ENCODE measurements at regions not wholly inside any gene's neighbourhood (a gene's known extent, or its start where the extent isn't known, plus 50 kb on each side); places are given as distances from the start of the nearest gene placed in this dataset.

DNA sequence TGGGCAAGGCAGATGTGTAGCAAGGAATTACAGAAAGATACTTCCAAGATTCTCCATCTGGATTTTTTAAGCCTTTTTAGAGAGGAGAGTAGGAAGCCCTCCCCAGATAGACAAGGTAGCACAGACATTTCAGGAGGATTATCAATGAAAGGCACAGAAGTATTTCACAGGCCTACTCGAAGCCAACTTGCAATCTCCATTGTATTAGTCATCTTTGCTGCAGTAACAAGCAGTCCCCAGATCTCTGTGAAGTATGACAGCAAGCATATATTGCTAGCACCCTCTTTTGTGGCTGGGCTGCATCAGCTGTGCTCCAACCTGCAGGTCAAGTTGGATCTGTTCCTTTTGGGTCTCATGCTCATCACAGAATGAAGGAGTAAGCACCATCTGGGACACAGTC is 101.6 kb downstream of the MAF start:
- DNase-seq (ENCODE audit: extremely low read depth in 1 of 2, low read depth in 1 of 2): no peak

DNA sequence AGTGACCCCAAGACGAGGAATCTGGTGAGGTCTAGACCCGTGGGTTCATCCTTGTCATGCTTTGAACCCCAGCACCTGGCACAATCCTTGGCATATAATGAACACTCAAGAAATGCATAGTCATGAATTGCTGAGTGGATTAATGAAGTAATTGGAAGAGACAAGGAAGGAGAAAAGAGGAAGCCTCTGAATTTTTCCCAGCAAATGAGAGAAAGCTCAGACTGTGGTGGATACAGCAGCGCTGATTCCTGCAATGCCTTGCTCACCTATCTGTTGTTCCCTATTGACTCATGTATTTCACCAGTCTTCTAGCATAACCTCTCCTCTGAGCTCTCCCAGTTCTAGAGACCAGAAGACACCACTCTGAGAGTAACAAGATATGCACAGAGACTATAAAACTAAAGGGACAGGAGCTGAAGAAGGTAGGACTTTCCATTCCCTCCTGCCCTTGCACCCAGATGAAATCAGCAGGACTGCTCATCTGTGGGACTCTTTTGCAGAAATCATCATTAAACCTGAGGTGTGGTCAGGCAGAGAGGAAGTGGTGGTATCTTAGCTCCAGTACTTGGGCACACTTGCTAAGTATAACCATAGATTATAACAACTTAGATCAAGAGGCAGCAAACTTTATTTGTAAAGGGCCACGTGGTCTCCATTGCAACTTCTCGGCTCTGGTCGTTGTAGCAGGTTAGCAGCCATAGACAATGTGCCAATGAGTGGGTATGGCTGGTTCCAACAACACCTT is 102.8 kb downstream of the MAF start:
- no peak for DNase-seq (ENCODE audit: extremely low read depth in 1 of 2, low read depth in 1 of 2)

DNA sequence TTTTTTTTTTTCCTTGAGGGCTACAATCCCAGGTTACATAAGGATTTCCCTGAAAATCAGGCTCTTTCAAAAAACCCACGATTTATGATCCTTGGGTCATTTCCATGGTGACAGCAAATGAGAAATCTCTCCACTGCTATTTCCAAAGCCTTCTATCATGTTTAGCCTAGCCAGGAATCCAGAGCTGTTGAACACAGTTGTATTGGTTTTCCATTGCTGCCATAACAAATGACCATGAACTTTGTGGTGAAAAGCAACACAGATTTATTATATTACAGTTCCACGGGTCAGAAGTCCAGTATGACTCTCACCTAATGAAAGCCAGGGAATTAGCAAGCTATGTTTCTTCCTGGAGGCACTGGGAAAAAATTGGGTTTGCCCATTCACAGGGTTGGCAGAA is 106.6 kb downstream of the MAF start:
- no peak for DNase-seq (ENCODE audit: extremely low read depth in 1 of 2, low read depth in 1 of 2)

DNA sequence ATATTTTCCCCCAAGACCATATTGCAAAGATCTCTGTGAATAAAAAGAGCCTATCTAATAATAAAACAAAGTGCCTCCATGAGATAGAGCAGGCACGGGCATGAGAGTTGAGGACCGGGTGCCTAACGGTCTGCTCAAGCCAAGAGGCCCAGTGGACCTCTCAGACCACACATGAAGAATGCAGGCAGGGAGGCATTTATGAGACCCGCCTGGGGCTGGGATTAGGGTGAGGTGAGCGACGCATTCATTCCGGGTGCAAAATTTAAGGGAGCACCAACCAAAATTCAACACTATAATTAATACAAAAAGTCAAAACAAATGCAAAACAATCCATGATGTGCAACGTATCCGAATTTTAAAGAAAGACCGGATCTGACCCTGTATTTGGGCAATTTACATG is 108.5 kb downstream of the MAF start:
- no peak for DNase-seq (ENCODE audit: extremely low read depth in 1 of 2, low read depth in 1 of 2)

DNA sequence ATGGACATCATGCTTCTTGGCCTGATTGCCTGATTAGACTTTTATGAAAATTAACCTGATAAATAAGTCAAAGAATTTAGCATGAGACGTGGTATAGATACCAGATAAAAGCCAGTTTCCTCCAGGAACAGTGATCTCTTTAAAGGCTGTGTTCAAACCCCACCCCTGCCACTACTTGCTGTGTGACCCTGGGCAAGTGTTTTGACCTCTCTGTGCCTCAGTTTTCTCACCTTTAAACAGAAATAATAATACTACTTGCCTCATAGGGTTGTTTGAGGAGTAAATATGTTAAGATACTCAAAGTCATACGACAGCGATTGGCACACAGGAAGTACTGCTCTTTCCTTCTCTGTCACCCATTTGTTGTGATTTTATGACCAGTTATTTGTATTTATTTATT is 115.5 kb downstream of the MAF start:
- no peak for DNase-seq (ENCODE audit: extremely low read depth in 1 of 2, low read depth in 1 of 2)

DNA sequence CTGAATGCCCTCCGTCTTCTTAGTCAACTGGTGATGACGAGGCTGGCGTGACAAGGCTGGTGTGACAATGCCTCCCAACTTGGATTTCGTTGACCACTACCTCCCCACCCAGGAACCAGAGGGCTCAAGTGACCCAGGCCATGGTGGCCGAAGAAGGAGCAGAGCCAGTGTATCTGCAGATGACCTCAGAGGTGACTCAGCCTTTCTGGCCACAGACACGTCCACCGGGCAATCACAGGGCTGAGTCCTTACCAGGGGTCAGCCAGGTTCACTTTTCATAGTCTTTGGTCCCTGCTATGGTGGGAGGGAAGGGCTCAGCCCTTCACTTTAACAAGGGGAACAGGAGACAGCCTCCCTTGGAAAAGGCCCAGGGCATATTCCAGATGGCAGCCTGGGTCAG is 116.3 kb downstream of the MAF start:
- DNase-seq (ENCODE audit: extremely low read depth in 1 of 2, low read depth in 1 of 2): no peak

DNA sequence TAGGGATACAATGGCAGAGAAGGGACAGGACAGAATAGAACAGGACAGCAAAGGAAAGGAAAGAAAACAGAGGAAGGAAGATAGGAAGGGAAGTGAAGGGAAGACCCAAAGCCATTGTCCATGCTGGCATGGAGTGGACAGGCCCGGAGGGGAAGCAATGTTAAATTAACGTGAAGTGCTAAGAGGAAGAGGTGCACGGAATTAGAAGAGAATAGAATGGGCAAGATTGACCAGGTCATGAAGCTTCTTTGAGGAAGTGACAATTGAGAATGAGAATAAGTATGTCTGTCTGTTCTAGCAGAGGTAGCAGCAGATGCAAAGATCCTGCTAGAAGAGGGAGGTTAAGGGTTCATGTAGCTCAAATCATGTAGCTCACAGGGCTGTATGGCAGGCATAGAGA is 117.2 kb downstream of the MAF start:
- no peak for DNase-seq (ENCODE audit: extremely low read depth in 1 of 2, low read depth in 1 of 2)

DNA sequence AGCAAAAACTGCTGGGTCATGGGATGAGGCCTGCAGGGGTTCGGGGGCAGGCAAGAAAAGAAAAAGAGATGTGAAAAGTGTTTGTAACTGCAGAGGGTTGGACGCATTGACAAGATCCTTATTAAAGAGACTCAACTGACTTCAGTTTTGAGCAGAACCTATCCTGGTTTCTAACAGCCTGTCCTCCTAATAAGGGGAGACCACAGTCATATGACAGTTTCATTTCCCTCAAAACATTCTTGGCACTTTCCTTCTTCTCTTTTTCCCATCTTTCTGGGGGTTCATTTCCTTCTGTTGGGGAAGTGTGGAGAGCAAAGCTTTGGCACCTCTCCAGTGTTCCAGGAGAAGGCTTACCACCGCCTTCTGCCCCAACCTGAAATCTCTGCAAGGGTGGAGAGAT is 118.5 kb downstream of the MAF start:
- DNase-seq (ENCODE audit: extremely low read depth in 1 of 2, low read depth in 1 of 2): no peak

DNA sequence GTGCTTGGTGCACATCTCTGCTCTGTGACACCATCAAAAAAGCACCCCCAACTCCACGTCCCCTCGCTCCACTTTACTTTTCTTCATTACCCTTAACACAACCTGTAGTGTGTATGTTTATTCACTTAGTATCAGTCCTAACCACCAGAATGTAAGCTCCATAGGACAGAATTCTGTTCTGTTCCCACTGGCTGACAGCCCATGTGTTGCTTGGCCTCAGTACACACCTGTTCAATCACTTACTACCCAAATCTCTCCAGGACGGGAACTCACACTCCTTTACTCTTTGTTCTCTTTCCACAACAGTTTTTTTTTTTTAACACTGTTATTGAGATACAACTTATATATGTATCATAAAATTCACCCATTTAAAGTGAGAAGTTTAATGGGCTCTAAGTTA is 119.6 kb downstream of the MAF start:
- no peak for DNase-seq (ENCODE audit: extremely low read depth in 1 of 2, low read depth in 1 of 2)

DNA sequence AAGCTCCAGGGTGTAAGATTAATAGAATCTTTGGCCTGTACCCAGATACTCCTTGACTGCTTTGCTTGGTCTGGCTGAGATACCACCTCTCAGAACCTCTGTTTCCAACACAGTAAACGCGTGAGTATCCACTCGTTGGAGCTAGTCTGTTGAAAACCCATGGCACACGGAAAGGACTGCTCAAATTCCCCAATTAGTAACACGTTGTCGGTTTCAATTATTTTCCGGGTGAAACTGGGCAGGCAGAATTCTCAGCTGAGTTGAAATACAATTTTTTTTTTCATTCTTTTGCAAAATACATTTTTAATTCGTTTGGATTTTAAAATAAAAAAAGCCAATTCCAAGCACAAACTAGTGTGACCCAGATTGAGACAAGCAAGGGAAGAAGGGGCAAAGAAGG is 120.5 kb downstream of the MAF start:
- no peak for DNase-seq (ENCODE audit: extremely low read depth in 1 of 2, low read depth in 1 of 2)

DNA sequence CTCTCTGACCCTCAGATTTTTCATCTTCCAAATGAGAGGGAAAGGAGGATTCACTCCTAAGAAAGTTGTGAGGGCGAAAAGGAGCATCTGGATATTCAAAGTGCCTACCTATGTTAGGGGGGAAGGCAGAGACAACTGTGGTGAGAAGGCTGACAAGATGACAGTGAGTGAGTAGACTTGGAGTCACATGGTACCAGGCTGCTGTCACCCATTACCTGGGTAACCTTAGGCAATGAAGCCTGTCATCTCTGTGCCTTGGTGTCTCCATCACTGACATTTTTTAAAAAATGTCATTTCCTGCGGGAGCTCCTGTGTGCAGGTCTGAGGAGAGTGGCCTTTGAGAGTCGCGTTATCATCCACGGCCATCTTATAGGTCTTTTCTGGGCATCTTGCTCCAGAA is 124.0 kb downstream of the MAF start:
- no peak for DNase-seq (ENCODE audit: extremely low read depth in 1 of 2, low read depth in 1 of 2)

DNA sequence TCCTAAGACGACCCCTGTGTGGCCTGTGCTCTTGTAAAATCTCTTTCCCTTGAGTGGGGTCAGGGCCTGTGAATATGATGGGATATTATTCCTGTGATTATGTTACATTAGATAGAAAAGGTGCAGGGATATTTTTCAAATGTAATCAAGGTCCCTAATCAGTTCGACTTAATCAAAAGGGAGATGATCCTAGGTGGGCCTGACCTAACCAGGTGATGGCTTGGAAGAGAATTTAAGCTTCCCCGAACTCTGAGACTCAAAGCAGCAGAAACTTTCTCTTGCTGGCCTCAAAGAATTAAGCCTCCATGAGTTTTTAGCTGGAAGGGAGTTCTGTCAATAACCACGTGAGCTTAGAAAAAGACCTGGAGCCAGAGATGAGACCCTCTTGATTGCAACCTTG is 124.7 kb downstream of the MAF start:
- DNase-seq (ENCODE audit: extremely low read depth in 1 of 2, low read depth in 1 of 2): no peak

DNA sequence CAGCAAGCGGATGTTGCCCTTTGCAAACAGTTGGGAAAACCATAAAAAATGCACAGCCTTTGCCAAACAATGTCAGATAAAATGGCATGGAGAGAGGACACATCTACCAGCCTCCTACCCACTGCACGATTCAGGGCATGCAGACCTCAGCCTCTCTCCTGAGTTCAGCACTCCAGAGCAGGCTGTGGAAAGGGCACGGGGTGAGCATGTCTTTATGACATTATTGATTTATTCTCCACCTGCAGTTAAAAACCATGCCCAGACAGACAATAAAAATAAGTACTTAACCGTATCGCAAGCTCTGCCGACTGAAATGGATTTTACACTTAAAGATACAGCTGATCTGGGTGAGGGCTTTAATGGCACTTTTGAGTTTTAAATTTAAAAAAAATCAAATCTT is 127.1 kb downstream of the MAF start:
- DNase-seq (ENCODE audit: extremely low read depth in 1 of 2, low read depth in 1 of 2): no peak

DNA sequence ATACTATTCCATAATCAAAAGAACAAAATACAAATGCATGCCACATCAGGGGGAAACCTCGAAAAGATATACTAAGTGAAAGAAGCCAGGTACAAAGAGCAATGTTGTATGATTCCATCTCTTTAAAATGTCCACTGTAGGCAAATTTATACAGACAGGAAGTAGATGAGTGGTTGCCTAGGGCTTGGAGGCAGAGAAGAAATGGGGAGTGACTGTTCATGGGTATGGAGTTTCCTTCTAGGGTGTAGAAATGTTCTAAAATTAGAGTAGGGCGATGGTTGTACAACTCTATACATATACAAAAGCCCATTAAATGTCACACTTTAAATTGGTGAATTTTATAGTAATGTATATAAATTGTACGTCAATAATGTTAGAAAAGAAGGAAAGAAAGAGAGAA is 128.1 kb downstream of the MAF start:
- no peak for DNase-seq (ENCODE audit: extremely low read depth in 1 of 2, low read depth in 1 of 2)

DNA sequence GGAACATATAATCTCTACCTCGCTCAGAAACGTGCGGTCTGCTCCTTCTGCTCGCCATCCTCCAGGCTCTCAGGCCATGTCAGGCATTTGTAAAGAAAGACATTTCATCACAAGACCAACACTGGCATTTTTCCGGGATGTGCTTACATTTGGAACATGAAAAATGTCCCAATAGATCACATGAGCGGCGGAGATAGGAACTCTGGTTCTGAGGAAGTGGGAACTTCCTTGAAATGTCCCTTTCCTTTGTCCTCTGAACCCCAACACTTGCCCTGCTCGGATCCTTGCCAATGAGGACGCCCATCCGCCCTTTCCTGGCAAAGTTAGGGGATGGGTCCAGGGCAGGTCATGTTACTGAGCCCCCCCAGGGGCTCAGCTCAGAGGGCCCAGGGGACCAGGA is 130.5 kb downstream of the MAF start:
- DNase-seq (ENCODE audit: extremely low read depth in 1 of 2, low read depth in 1 of 2): no peak

DNA sequence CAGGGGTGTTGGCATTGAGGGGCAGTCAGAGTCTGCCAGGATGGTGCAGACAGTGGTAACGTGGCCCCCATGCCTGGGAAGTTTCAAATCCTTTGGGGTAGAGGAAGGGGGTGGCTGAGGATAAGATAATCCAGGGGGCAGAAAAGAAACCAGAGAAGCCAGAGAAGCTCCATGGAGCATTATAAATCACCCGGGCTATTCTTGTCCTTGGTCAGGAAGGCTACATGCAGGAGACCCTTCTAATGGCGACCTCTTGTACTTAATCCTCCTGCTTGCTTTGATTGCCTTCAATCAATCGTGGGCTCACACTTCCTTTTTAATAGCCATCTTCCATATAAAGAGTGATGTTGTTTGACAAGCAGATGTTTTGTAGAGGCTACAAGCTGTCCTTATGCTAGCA is 131.9 kb downstream of the MAF start:
- DNase-seq (ENCODE audit: extremely low read depth in 1 of 2, low read depth in 1 of 2): no peak

DNA sequence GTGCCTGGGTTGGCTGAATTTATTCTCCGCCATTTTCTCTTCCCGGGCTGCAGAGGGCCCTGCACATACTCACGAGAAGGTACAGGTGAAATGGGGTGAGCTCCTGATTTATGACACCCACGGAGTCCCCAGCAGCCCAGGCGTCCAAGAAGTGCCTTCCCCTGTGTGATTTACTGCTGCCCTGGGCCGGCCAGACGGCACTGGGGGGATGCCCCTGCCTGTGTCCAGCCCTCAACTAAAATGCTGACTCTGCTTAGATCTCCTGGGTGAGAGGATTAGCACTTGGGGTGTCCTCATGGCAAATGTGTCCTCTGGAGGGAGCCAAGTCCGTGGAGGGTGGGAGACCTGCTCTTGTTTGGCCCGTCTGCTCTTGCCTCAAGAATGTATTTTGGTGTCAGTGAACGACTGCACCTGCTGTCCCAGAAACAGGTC is 132.4 kb downstream of the MAF start:
- no peak for DNase-seq (ENCODE audit: extremely low read depth in 1 of 2, low read depth in 1 of 2)

DNA sequence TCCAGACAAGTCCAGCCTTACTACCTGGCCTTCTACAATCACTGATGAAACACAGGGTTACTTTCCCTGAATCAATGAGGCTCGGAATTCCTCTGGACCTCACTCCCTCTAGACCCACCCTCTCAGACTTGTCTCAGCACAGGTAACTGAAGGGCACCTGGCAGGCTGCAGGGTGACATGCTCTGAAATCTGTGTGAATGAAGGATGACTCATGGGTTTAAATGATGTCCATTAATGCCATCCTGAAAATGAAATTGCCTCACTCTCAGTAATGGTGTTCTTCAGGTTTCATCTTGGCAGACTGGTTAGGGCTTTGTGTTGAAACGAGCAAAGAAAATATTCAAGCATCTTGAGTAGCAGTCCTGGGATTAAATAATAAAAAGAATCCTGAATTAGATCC is 134.4 kb downstream of the MAF start:
- no peak for DNase-seq (ENCODE audit: extremely low read depth in 1 of 2, low read depth in 1 of 2)

DNA sequence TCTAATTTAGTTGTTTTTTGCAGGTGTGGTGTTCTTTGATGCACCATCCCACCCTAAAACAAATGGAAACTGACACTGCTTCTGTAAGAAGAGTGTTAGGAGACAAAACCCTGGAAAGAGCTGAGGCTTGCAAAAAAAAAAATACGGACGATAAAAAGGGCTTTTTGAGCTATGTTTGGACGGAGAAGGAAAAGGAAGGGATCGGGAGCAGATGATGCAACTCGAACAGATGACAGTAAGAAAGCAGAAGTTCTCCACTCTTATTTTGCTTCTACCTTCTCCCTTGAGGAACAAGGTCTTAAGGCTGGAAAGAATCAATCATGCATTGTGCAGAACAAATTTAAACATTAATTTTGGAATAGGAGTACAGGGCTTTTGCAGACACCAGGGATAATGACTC is 136.7 kb downstream of the MAF start:
- no peak for DNase-seq (ENCODE audit: extremely low read depth in 1 of 2, low read depth in 1 of 2)

DNA sequence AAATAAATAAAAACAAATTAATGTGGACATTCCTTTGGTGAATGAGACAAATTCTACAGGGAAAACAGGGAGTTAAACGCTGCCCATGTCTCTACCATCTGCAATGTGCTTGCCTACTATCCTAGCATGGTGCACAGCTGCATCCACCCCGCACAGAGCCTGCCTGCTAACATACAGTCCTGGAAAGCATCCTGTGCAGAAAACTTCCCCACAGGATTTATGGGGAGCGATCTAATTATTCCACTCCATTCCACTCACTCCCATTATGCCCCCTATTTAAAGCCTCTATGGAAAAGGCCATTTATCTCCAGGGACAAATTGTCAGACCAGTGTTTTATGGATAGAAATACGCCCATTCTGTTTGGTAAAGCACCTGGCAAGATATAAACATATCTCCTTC is 144.5 kb downstream of the MAF start:
- no peak for DNase-seq (ENCODE audit: extremely low read depth in 1 of 2, low read depth in 1 of 2)

DNA sequence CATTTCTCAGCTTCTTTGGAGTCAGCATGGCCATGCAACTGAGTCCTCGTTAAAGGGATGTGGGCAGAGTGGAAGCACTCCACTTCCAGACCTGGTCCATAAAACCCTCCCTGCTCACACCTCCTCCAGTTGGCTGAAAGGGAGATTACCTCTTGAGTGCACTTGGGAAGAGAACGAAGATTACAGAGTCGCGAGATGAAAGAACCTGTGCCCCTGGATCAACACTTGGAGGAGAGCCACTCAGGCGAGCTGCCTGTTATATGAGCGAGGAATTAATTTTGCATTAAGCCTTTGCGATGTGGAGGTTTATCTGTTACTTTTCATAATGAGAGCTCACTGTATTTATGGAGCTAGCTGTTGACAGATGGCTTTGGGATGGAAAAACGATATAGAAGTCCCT is 147.9 kb downstream of the MAF start:
- DNase-seq (ENCODE audit: extremely low read depth in 1 of 2, low read depth in 1 of 2): no peak

DNA sequence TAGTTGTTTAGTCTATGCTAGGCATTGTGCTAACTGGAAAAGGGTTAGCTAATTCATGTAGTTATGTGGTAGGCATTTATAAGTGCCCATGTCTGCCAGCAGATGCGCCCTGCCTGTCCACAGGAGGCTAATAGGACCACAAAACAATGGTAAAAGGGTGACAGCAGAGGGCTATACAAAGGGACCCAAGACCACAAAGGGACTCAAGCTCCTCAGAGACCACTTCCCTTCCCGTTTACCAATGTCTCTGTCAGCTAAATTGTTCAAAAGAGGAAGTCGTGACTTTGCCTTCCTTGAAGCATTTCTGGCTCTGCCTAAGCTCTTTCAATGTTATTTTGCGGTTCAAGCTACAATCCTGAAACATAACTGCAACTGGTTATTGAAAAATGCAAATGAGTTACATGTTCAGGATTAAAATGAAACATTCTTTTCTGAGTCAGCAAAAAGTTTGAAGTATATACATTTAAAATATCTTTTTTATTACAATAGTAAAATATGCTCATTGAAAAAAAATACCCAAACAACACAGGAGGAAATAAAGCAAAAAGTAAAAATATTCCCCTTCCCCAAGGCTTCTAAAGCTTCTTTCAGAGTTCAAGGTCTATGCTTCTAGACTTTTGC is 149.2 kb downstream of the MAF start:
- no peak for DNase-seq (ENCODE audit: extremely low read depth in 1 of 2, low read depth in 1 of 2)

DNA sequence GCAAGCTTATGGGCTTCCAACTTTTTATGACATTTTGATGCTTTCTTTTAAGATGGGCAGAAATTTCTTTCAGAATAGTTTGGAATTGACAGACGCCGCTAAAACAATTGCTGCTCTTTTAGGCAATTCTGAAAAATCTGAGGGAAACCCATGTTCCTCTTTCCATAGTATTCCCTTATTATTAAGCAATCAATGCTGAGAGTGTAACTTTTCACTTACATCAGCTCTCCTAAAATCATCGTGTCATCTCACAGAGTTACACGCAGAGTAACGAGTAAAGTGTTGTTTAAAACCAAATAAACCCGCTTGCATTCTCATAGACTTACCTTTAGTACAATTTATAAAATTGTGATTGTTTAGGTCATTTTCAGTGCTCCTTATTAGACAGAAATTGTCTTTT is 150.6 kb downstream of the MAF start:
- no peak for DNase-seq (ENCODE audit: extremely low read depth in 1 of 2, low read depth in 1 of 2)

All from activated CD8-positive, alpha-beta memory T cell treated with anti-CD3 and anti-CD28 coated beads for 1 hour (primary cell).